ENCODE measurements at regions not wholly inside any gene's neighbourhood (a gene's known extent, or its start where the extent isn't known, plus 50 kb on each side); places are given as distances from the start of the nearest gene placed in this dataset.

DNA sequence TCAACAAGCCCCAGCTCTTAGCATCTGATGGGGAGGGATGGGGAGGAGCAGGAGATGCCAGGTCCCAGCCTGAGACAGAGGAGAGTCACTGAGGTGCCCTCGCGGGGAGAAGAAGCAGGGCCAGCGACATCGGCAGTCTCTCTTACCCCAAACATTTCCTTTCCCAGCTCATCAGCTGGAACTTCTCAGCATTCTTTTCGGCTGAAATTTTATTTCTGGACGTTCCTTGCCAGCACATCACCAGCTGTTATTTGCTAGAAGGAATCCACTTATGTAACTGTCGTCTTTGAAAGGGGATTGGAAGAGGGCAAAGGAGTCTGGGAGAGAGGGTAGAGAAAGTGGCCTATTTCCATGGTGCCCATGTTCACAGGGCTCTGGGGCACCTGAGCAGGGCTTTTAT lies 101.0 kb upstream of the SHH start:
- no peak for TF ChIP-seq RAD21 (conservative IDR thresholded peaks at IDR 0.05 in 1 of 2, IDR thresholded peaks at IDR 0.05 in 1 of 2)
- TF ChIP-seq POLR2A (IDR thresholded peaks at IDR 0.05; ENCODE audit: low read length), result no peak
- TF ChIP-seq HDAC2 (IDR thresholded peaks at IDR 0.05), result no peak
- TF ChIP-seq, protein P1, sequence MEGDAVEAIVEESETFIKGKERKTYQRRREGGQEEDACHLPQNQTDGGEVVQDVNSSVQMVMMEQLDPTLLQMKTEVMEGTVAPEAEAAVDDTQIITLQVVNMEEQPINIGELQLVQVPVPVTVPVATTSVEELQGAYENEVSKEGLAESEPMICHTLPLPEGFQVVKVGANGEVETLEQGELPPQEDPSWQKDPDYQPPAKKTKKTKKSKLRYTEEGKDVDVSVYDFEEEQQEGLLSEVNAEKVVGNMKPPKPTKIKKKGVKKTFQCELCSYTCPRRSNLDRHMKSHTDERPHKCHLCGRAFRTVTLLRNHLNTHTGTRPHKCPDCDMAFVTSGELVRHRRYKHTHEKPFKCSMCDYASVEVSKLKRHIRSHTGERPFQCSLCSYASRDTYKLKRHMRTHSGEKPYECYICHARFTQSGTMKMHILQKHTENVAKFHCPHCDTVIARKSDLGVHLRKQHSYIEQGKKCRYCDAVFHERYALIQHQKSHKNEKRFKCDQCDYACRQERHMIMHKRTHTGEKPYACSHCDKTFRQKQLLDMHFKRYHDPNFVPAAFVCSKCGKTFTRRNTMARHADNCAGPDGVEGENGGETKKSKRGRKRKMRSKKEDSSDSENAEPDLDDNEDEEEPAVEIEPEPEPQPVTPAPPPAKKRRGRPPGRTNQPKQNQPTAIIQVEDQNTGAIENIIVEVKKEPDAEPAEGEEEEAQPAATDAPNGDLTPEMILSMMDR (IDR thresholded peaks at IDR 0.05), result no peak
- TF ChIP-seq MYC (IDR thresholded peaks at IDR 0.05; ENCODE audit: borderline replicate concordance, low read length), result no peak
- TF ChIP-seq TP53 (CRISPR knock-in tag; IDR thresholded peaks at IDR 0.05), result no peak
- TF ChIP-seq REST (IDR thresholded peaks at IDR 0.05), result no peak
- no peak for TF ChIP-seq HOXA7 (CRISPR knock-in tag; IDR thresholded peaks at IDR 0.05)
- TF ChIP-seq MAX (IDR thresholded peaks at IDR 0.05), result no peak
- TF ChIP-seq, protein P2, sequence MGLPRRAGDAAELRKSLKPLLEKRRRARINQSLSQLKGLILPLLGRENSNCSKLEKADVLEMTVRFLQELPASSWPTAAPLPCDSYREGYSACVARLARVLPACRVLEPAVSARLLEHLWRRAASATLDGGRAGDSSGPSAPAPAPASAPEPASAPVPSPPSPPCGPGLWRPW (IDR thresholded peaks at IDR 0.05), result no peak
- TF ChIP-seq CHD4 (IDR thresholded peaks at IDR 0.05; ENCODE audit: borderline replicate concordance), result no peak
